ENCODE measurements at regions not wholly inside any gene's neighbourhood (a gene's known extent, or its start where the extent isn't known, plus 50 kb on each side); places are given as distances from the start of the nearest gene placed in this dataset.
"Not testable (repeated sequence)": the region's sequence is repeated elsewhere in the genome, so short reads cannot be mapped to it uniquely, and the experiment has no call there.

DNA sequence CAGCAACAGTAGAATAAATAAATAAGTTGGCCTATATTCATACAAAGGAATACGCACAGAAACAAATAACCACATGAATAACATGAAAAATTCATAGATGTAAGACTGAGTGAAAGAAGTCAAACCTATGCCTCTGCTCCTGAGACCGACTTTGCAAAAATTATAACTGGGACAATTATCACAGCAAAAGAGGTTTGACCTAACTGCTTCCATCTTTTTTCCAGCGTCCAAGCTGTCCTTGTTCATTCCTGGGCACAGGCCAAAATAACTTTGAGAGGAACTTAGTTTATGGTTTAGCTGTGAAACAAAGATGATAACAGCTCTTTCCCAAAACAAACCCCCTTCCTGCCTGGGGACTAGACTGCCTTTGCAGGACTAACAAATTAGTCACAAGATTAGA, 109.6 kb upstream of the NBPF11 start:
- DNase-seq: not testable (repeated sequence)

DNA sequence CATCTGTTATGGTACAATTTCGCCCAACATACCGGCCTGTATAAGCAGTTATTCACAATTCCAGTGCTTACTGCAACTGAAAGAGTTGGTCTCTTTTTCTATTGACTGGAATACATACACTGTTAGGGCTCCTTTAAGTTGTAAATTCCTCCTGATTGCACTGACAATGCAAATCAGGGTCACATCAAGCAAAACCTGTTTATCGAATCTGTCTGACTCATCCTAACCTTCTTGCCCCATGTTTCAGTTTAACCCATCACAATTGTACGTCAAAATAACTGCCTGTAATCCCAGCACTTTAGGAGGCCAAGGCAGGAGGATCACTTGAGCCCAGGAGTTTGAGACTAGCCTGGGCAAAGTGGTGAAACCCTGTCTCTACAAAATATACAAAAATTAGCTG, 105.8 kb upstream of the NBPF11 start:
- not testable (repeated sequence) for DNase-seq

DNA sequence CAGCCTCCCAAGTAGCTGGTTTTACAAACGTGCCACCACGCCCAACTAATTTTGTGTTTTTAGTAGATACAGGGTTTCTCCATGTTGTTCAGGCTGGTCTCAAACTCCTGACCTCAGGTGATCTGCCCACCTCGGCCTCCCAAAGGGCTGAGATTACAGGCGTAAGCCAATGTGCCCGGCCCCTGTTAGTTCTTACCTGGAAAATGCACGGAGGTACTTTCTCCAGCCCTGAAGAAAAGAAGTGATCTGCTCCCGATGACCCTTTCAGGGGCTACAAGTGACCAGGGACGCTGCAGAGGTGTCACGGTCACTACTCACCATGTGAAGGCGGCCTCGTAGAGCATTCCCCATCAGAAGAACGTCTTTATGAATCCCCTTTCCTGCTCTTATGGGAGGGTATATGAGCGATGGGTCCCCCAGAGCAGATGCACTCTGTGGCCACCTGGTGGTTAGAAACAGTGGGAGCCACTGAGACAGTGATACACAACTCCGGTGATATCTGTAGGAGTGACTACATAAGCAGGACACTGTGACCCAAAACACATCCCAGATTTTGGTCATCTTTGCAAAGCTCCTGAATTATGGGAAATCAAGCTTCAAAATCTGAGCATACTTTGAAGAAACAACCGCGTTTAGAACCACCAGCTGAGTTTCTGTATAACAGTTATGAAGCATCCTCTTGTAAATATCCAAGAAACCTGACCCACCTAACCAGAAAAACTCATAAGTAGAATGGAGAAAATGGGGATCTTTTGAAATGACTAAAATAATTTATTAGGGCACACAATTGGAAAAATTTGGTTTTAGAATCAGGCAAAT, 102.7 kb upstream of the NBPF11 start:
- DNase-seq: peak in 1 of 2 experiments; percentile 40

DNA sequence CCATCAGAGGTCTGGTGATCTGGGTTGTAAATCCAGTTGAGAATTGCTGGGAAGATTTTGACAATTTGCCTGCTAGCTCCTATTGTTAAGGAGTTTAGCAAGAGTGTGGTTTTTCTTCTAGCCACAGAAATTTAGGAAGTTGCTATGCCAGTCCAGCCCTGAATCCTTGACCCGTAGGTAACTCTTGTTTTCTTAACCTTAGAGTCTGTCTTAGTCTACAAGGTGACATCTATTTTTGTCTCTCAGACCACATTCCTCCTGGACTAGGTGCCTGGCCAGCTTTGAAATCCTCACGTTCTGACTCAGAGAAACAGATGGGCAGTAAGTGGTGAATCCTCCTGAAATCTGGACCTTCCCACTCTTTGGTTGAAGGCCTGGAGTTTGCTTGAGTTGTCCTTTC, 101.7 kb upstream of the NBPF11 start:
- DNase-seq: not testable (repeated sequence)

DNA sequence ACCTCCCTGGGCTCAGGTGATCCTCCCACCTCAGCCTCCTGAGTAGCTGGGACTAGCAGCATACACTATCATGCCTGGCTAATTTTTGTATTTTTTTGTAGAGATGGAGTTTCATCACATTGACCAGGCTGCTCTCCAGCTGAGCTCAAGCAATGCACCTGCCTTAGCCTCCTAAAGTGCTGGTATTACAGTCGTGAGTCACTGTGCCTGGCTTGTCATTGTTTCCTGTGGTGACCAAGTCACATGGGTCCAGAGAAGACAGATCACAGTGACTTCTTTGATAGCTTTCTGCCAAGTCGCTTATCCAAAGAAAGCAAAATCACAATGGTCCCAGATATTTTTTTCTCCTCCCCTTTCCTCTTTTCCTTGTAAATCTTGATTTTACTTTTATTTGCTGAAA, 96.7 kb upstream of the NBPF11 start:
- DNase-seq: not testable (repeated sequence)

DNA sequence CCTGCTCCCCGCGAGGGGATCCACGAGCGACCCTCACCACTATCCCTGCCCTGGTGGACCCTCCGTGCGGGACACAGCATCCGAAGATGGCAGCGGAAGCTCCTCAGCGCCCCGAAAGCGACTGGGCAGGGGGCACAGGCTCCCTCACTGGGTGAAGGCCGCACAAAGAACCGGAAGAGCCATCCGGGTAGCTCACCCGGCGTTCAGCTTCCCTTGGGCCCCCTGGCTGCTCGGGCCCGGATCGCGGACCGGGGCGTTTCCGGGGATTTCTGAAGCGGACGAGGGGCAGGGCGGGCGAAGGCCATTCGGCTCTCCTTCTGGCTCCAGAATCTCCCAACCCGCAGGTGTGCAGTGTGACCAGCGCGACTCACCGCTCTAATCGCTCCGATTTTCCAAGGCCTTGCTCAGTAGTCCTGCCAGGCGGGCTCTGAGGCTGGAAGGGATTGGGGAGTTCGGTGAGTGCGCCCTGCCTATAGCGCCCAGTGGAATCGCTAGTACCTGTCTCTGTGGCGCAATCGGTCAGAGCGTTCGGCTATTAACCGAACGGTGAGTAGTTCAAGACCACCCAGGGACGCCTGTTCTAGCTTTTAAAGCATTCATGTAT, 94.3 kb upstream of the NBPF11 start:
- DNase-seq: not testable (repeated sequence)

DNA sequence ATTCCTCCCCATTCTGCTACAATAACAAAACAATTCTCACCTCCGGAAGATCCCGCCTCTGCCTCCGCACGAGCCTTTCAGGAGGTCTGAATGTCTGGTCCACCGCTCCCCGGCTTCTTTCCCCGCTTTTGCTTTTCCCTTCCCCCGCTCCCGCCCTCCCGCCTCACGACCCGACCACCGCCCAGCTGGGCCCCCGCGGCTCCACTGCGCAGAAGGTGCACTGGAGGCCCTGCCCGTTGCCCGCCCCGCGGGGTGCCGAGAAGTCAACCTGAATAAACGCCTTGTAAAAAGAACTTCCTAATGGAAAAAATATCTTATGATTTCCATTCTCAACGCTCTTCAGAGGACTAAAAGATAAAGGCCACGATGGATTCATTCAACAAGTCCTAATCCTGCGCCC, 93.8 kb upstream of the NBPF11 start:
- not testable (repeated sequence) for DNase-seq

DNA sequence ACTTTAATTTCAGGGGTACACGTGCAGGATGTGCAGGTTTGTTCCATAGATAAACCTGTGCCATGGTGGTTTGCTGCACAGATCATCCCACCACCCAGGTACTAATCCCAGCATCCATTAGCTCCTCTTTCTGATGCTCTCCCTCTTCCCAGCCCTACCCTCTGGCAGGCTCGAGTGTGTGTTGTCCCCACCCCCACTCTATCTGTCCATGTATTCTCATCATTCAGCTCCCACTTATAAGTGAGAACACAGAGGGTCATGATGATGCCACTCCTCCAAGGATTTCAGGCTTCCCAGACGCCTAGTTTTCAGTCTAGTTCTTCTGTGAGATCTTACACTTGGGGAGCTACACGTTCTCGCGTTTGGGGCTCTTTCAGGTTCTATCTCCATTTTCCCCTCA, 93.4 kb upstream of the NBPF11 start:
- DNase-seq: not testable (repeated sequence)

DNA sequence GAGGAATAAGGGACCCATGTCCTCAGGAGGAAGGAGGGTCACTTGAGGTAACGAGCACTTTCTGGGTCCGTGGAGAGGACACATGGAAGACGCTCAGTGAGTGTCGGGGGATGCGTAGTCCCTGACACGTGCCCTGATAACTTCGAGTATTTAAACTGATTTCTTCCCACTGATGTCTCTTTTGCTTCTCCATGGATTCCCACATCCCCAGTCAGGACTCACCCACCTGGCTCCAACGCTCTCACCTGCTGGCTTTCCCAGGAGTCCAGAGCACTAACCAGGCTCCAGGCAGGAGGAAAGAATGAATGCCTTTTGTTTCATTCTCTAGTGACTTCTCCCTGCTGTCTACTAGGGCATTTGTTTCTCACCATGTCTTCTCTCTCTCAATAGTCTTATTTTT, 81.2 kb upstream of the NBPF11 start:
- DNase-seq: not testable (repeated sequence)

DNA sequence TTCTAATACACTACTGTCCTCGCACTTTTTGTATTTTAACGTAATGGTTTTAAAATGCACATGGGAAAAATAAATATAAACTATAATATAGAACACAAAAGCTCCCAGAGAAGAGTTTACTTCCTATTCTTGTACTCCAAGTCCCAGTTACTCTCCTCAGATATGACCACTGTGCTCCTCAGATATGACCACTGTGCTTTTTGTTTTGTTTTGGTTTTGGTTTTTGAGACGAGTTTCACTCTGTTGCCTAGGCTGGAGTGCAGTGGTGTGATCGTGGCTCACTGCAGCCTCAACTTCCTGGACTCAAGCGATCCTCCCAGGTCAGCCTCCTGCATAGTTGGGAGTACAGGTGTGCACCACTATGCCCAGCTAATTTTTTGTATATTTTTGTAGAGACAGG, 76.8 kb upstream of the NBPF11 start:
- not testable (repeated sequence) for DNase-seq

DNA sequence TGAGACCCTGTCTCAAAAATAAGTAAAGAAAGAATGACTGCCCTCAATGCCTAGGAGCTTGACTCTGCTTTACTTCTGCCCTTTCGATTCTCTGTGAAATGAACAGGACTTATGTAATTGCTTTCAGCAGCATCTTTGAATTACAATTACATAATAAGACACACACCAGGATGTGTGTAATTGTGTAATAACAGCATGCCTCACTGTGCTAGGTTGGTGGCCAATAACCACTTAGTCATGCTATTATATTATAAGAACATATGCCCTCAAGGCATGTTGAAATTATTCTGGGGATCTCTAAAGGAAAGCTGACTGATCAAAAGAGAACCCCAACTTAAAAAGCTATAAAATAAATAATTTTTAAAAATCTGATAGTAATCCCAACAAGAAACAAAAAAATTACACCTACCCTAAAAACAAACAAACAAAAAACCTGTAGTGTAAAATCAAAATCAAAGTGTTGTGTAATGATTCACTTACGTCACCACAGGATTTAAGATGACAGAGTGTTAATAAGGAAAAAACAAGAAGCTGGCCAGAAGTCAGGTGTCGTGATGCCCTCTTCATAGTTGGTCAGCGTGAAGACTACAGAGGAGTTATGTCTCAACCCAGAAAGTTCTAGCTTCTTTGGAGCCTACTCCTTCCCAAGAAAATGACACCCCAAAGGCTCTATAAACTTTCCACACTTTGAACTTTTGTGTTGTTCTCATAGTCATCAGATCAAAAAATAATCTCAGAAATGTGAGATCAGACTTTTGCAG, 70.5 kb upstream of the NBPF11 start:
- not testable (repeated sequence) for DNase-seq

DNA sequence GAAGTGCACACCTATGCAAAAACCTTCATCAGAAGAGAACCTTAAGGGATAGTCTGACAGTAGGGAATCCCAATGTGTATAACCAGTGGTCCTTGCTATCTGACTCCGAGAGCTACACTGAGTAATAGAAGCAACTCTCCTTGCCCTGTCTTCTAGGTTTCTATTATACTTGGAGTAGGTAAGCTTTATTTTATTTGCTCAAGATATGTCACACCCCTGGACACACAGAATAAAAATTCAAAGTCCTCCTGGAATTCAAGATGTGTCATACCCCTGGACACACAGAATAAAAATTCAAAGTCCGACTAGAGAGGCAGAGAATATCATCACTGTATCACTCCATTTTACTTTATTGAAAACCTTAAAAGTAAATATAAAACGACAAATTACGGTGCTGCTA, 69.5 kb upstream of the NBPF11 start:
- DNase-seq: not testable (repeated sequence)

DNA sequence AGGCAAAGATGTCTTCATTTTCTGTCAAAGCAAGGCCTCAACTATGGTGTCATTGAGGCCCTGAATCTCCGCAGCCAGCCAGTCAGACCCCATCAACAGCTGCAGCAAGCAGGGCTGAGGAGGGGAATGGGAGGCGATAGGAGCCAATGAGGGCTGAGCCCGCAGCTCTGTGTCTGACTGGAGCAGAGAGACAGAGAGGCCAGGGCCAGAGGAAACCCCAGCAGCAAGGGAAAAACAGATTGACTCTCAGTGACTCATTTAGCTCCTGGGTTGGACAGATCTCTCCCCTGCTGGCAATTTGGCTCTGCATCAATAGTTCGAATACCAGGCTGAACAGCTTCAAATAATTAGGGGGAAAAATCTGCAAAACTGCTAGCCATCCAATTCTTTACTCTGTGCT, 67.1 kb upstream of the NBPF11 start:
- DNase-seq: not testable (repeated sequence)

DNA sequence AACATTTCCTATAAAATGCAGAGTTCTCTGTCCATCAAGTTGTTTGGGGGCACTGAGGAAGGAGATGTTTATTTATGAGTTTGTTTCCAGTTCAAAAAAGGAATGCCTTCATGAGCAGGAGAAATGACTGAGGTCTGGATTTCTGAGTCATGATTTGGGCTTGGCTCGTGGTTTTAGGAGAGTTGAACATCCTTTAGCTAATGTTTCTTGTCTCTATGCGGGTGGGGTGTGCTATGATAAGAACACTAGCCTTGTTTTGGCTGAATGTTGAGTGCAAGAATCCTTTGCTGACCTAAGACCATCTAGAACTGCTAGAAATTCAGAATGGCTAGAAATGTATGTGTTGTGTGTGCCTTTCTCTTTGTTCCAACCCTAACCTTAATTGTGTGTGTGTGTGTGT, 59.1 kb upstream of the NBPF11 start:
- DNase-seq: not testable (repeated sequence)

DNA sequence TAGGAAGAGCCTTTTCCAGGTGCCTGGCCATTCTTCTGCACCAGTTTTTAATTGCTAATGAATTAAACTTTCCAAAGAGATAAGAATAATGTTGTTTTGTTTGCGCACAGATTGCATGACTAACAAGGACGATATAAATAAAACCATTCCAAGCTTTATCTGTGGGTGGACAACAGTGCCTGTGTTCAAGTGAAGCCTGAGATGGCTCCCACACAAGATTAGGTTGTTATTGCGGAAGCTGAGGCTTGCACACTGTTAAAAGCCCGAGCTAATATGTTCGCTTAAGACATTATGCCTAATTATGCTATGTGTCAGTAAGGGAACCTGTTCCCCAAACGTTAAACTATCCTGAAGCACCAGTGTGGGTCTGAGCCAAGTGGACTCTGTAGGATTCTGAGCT, 58.5 kb upstream of the NBPF11 start:
- not testable (repeated sequence) for DNase-seq

DNA sequence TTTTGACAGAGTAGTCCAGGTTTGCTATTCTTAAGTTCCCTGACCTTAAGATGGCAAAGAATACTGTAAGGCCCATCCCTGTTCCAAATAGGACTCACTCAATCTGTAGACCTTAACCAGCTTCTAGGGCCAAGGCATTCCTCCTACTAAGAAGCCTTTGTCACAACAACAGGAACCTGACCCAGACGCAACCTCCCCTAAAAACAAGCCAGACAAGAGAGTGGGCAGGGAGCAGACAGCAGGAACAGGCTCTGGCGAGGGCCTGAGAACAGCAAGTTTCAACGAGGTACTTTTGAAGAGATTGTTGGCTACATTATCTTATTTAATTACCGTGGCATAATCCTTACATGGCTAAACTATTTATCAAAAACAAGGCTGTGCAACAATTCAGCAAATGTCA, 58.1 kb upstream of the NBPF11 start:
- DNase-seq: not testable (repeated sequence)

DNA sequence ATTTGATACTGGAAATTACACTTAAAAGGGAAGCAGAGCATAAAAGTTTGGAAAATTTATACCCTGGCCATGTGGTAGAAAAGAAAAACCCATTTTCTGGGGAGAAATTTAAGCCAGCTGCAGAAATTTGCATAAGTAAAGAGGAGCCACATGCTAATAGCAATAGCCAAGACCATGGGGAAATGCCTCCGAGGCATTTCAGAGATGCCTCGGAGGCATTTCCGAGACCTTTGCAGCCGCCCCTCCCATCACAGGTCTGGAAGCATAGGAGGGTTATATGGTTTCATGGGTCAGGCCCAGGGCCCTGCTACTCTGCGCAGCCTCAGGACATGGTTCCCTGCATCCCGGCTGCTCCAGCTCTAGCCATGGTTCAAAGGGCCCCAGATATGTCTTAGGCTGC, 49.9 kb upstream of the NBPF11 start:
- DNase-seq: not testable (repeated sequence)

Measured in NCI-H1930 (cell line).